Loucy (cell line): ENCODE measurements at regions not wholly inside any gene's neighbourhood (a gene's known extent, or its start where the extent isn't known, plus 50 kb on each side); places are given as distances from the start of the nearest gene placed in this dataset.

Experiments
- H2AFZ ChIP-seq: fragments of 200-600 bp; sonication (generic); 2 replicates; pipeline ENCODE4 v1.6.0; 2016; ENCODE audit warnings: antibody characterized with exemption, mild to moderate bottlenecking, low read length, moderate library complexity
- H3F3A ChIP-seq: fragments of 200-600 bp; 2 replicates; pipeline ENCODE4 v1.6.0; 2016; ENCODE audit warnings: antibody characterized with exemption, low read depth, mild to moderate bottlenecking
- H3K27me3 ChIP-seq: fragments of 200-600 bp; sonication (generic); 2 replicates; pipeline ENCODE4 v1.6.1; 2014; ENCODE audit warnings: low read length, mild to moderate bottlenecking; ENCODE audit not compliant: insufficient read depth, poor library complexity, severe bottlenecking
- H3K36me3 ChIP-seq: fragments of 200-600 bp; sonication (generic); 2 replicates; pipeline ENCODE4 v1.6.1; 2016; ENCODE audit warnings: low read length; ENCODE audit not compliant: insufficient read depth
- H3K4me1 ChIP-seq: fragments of 200-600 bp; sonication (generic); 2 replicates; pipeline ENCODE4 v1.5.1; 2014; ENCODE audit warnings: low read length, mild to moderate bottlenecking; ENCODE audit not compliant: insufficient read depth, poor library complexity, severe bottlenecking
- H3K4me2 ChIP-seq: fragments of 200-600 bp; sonication (generic); 2 replicates; pipeline ENCODE4 v1.6.0; 2014; ENCODE audit warnings: antibody characterized with exemption, low read length, low read depth, mild to moderate bottlenecking; ENCODE audit not compliant: poor library complexity, severe bottlenecking
- H3K4me3 ChIP-seq: fragments of 200-600 bp; sonication (generic); 2 replicates; pipeline ENCODE4 v1.5.1; 2014; ENCODE audit warnings: low read length, mild to moderate bottlenecking, mixed read lengths; ENCODE audit not compliant: poor library complexity, severe bottlenecking
- H3K79me2 ChIP-seq: fragments of 200-600 bp; sonication (generic); 2 replicates; pipeline ENCODE4 v1.6.1; 2014; ENCODE audit warnings: low read length; ENCODE audit not compliant: insufficient read depth
- H3K9ac ChIP-seq: fragments of 200-600 bp; sonication (generic); 2 replicates; pipeline ENCODE4 v1.6.0; 2014; ENCODE audit warnings: mild to moderate bottlenecking, low read depth, low read length, moderate library complexity; ENCODE audit not compliant: poor library complexity, severe bottlenecking
- H3K9me2 ChIP-seq: fragments of 200-600 bp; sonication (generic); replicated peaks from 2 replicates; pipeline ENCODE4 v1.6.1; 2016; ENCODE audit warnings: low read depth, low read length, mixed read lengths
- H3K9me3 ChIP-seq: fragments of 200-600 bp; sonication (generic); 2 replicates; pipeline ENCODE4 v1.6.1; 2014; ENCODE audit warnings: mild to moderate bottlenecking, antibody characterized with exemption, low read length, low read depth; ENCODE audit not compliant: insufficient read depth
- H4K20me1 ChIP-seq: fragments of 200-600 bp; sonication (generic); 2 replicates; pipeline ENCODE4 v1.6.0; 2014; ENCODE audit warnings: antibody characterized with exemption, low read length, mild to moderate bottlenecking; ENCODE audit not compliant: insufficient read depth, poor library complexity, severe bottlenecking
- EZH2phosphoT487 ChIP-seq: fragments of 200-600 bp; IDR thresholded peaks from 2 replicates; pipeline ENCODE4 v1.6.1; 2018; ENCODE audit warnings: antibody characterized with exemption, mild to moderate bottlenecking, moderate library complexity, borderline replicate concordance
- TF ChIP-seq, protein P1 (sequence below): fragments of 200-600 bp; sonication (generic); conservative IDR thresholded peaks from 2 replicates; pipeline ENCODE4 v1.5.1; 2014; ENCODE audit warnings: mild to moderate bottlenecking, antibody characterized with exemption, low read length

GRCh38 chr2:17249249-17249648 lies 269.0 kb downstream of the RAD51AP2 start:
- H3F3A ChIP-seq = no peaks in the 10 kb centered on the region
- no peak overlapping the region for H3K9ac ChIP-seq
- H3K9me2 ChIP-seq = no peaks in the 10 kb centered on the region
- no peaks in the 10 kb centered on the region for H4K20me1 ChIP-seq
- H3K4me1 ChIP-seq = no peaks in the 10 kb centered on the region
- no peak overlapping the region for H3K4me2 ChIP-seq
- no peak overlapping the region for H2AFZ ChIP-seq
- H3K9me3 ChIP-seq = no peaks in the 10 kb centered on the region
- no peaks in the 10 kb centered on the region for H3K27me3 ChIP-seq
- H3K79me2 ChIP-seq = no peaks in the 10 kb centered on the region
- H3K4me3 ChIP-seq = no peak overlapping the region
- H3K36me3 ChIP-seq = no peaks in the 10 kb centered on the region
- TF ChIP-seq EZH2phosphoT487 = no peak
- TF ChIP-seq, protein P1, sequence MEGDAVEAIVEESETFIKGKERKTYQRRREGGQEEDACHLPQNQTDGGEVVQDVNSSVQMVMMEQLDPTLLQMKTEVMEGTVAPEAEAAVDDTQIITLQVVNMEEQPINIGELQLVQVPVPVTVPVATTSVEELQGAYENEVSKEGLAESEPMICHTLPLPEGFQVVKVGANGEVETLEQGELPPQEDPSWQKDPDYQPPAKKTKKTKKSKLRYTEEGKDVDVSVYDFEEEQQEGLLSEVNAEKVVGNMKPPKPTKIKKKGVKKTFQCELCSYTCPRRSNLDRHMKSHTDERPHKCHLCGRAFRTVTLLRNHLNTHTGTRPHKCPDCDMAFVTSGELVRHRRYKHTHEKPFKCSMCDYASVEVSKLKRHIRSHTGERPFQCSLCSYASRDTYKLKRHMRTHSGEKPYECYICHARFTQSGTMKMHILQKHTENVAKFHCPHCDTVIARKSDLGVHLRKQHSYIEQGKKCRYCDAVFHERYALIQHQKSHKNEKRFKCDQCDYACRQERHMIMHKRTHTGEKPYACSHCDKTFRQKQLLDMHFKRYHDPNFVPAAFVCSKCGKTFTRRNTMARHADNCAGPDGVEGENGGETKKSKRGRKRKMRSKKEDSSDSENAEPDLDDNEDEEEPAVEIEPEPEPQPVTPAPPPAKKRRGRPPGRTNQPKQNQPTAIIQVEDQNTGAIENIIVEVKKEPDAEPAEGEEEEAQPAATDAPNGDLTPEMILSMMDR = no peak

DNA sequence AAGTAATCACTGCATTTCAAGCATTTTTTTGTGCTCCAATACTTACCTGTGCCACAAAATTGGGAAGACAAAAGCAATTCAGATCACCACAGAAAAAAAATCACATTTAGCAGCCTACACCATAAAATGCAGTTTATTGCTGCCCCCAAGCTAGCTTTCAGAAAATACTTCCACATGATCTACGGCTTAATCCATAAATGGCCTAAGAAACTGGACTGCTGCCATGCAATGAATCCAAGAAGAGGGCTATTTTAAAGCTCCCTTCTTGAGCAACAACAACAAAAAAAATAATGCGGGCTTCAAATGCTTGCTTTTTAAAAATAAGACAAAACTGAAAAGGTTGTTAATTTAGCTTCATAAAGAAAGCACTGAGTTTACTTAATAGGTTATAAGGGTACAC lies 272.3 kb downstream of the RAD51AP2 start:
- H2AFZ ChIP-seq = no peak overlapping the region
- H4K20me1 ChIP-seq = no peaks in the 10 kb centered on the region
- TF ChIP-seq, protein P1 = no peak
- no peak for TF ChIP-seq EZH2phosphoT487
- H3K27me3 ChIP-seq = no peaks in the 10 kb centered on the region
- no peaks in the 10 kb centered on the region for H3K9me2 ChIP-seq
- H3F3A ChIP-seq = no peaks in the 10 kb centered on the region
- no peak overlapping the region for H3K4me2 ChIP-seq
- H3K9me3 ChIP-seq = no peaks in the 10 kb centered on the region
- H3K9ac ChIP-seq = no peak overlapping the region
- H3K4me3 ChIP-seq = no peak overlapping the region
- H3K36me3 ChIP-seq = no peaks in the 10 kb centered on the region
- no peaks in the 10 kb centered on the region for H3K79me2 ChIP-seq
- H3K4me1 ChIP-seq = no peaks in the 10 kb centered on the region

GRCh38 chr2:17242813-17243485 lies 275.3 kb downstream of the RAD51AP2 start:
- H3K79me2 ChIP-seq = no peaks in the 10 kb centered on the region
- no peaks in the 10 kb centered on the region for H4K20me1 ChIP-seq
- H3K4me2 ChIP-seq = no peak overlapping the region
- no peaks in the 10 kb centered on the region for H3K9me2 ChIP-seq
- no peaks in the 10 kb centered on the region for H3K4me1 ChIP-seq
- no peaks in the 10 kb centered on the region for H3K27me3 ChIP-seq
- no peak for TF ChIP-seq EZH2phosphoT487
- TF ChIP-seq, protein P1 = no peak
- H2AFZ ChIP-seq = no peak overlapping the region
- no peaks in the 10 kb centered on the region for H3K9me3 ChIP-seq
- no peaks in the 10 kb centered on the region for H3K36me3 ChIP-seq
- no peak overlapping the region for H3K4me3 ChIP-seq
- H3F3A ChIP-seq = no peaks in the 10 kb centered on the region
- no peak overlapping the region for H3K9ac ChIP-seq
